Ovary (tissue), 3 donors: ENCODE measurements at regions not wholly inside any gene's neighbourhood (a gene's known extent, or its start where the extent isn't known, plus 50 kb on each side); places are given as distances from the start of the nearest gene placed in this dataset.

ENCODE experiments used
- CTCF ChIP-seq, 3 donors: fragments of 450-650 bp in 2 of 3; fragments of 200-600 bp in 1 of 3; IDR thresholded peaks; one replicate each; pipeline versions ENCODE4 v1.5.1 to v1.8.0; 2016 to 2022; ENCODE audit warnings: antibody characterized with exemption in 3 of 3, mild to moderate bottlenecking in 1 of 3
- EP300 ChIP-seq: sonication (generic); formaldehyde crosslinking; IDR thresholded peaks from one replicate; pipeline ENCODE4 v1.6.1; 2017; ENCODE audit warnings: antibody characterized with exemption
- donor health status: DM: no; HTN: no; CAD: no.

DNA sequence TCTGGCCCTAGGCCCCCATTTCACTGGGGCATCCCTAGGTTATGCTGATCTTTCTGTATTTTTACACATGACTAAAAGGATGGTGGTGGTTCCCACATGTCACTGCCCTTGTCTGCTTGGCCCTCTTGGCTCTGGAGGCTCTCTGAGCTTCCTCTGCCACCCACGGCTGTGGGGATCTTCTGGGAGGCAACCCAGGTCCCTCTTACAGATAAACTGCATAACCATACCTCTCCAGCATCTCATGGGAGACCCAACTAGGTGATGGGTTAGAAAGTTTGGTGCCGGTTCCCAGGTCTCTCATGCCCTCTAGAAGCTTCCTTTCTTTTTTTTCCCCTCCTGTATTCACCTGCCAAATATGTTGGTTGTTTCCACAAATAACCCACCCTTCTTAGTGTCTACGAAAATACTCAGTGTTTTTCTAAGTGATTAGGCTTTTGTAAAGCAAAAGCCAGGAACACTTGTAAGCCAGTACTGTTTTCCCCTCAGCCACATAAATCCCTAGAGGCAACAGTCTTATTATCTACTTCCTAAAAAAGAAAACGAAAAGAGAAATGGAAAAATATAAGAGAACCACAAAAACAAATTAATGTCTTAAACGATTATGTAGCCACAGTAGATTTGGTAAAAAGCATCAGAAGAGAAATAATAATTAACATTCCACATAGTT lies 71.7 kb upstream of the SMLR1 start:
- TF ChIP-seq CTCF (IDR thresholded peaks at IDR 0.05) (no peak), EP300 (no peak)
